ENCODE measurements at regions not wholly inside any gene's neighbourhood (a gene's known extent, or its start where the extent isn't known, plus 50 kb on each side); places are given as distances from the start of the nearest gene placed in this dataset.

DNA sequence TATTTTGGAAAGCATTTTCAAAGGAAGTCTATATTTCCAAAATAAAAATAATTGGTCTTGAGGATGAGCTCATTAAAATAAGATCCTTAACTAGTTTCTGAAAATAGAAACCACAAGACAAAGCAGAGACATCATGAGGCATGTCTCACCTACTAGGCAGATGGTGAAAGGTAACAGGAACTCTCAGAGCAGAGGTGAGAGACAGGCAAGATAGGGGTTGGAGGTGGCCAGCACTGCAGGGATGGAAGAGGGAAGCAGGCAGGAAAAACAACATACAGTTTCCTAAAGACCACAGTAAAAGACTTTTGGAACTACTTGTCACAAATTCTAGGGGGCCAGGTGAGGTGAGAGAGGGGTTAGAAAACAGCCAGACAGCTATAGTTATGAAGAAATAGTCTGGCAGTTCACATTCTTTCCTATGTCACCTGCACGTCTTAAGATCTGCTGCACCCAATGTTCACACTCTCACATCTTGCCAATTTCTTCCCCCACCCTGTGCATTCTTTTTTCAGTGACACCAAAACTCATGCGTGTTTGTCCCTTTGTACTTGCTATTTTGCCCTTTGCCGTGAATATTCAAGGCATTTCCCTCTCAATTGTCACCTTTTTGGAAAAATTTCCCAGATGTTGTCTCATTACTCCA lies 341.7 kb upstream of the KITLG start:
- no peak overlapping the region for H3K27ac ChIP-seq
- H3K4me3 ChIP-seq = no peak overlapping the region
- no peak for DNase-seq
- intact Hi-C loops (cut with DNase I) = no loop called here
- H3K4me1 ChIP-seq = peaks cover 0 to 5% (median 0%) of the 10 kb centered on the region in 12 donors
- 43 to 58% (median 50%) methylated on average over 3 of the region's 3 CpGs for WGBS, 4 donors
- H3K9me3 ChIP-seq = no peaks in the 10 kb centered on the region
- ATAC-seq = no peak
- TF ChIP-seq POLR2A (IDR thresholded peaks at IDR 0.05) = no peak
- TF ChIP-seq, protein P1, sequence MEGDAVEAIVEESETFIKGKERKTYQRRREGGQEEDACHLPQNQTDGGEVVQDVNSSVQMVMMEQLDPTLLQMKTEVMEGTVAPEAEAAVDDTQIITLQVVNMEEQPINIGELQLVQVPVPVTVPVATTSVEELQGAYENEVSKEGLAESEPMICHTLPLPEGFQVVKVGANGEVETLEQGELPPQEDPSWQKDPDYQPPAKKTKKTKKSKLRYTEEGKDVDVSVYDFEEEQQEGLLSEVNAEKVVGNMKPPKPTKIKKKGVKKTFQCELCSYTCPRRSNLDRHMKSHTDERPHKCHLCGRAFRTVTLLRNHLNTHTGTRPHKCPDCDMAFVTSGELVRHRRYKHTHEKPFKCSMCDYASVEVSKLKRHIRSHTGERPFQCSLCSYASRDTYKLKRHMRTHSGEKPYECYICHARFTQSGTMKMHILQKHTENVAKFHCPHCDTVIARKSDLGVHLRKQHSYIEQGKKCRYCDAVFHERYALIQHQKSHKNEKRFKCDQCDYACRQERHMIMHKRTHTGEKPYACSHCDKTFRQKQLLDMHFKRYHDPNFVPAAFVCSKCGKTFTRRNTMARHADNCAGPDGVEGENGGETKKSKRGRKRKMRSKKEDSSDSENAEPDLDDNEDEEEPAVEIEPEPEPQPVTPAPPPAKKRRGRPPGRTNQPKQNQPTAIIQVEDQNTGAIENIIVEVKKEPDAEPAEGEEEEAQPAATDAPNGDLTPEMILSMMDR (IDR thresholded peaks at IDR 0.05) = no peak
- H3K36me3 ChIP-seq = no peaks in the 10 kb centered on the region
- no peaks in the 10 kb centered on the region for H3K27me3 ChIP-seq

DNA sequence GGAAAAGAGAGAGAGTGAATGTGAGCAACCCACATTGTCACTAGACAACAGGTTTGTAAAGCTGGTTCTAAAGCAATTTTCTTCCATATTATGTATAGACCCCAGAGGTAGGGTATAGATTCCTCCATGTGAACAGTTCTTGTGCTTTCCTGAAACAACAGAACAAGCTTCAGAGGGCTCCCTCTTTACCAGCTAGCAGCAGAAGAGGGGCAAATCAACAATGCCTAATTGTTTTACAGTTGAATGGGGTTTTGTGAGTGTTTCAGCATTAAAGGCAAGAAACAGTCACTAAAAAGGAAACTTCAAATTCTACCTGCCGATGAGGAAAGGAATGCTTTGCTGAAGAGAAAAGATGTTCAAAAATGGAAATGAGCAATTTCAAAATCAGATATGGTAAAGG lies 341.2 kb upstream of the KITLG start:
- 49 to 60% (median 56%) methylated on average over 1 of the region's 1 CpG for WGBS, 4 donors
- no peaks in the 10 kb centered on the region for H3K9me3 ChIP-seq
- H3K36me3 ChIP-seq = no peaks in the 10 kb centered on the region
- DNase-seq (no peak), ATAC-seq (no peak)
- no peak overlapping the region for H3K27ac ChIP-seq
- TF ChIP-seq, protein P1 (IDR thresholded peaks at IDR 0.05) = no peak
- no peak for TF ChIP-seq POLR2A (IDR thresholded peaks at IDR 0.05)
- no peaks in the 10 kb centered on the region for H3K27me3 ChIP-seq
- no peak overlapping the region for H3K4me3 ChIP-seq
- peaks cover 0 to 5% (median 0%) of the 10 kb centered on the region in 12 donors for H3K4me1 ChIP-seq
- intact Hi-C loops (cut with DNase I) = no loop called here

- no peak for TF ChIP-seq POLR2A (IDR thresholded peaks at IDR 0.05)
- TF ChIP-seq, protein P1 (IDR thresholded peaks at IDR 0.05) = peak in 1 of 12 donors; percentile 6
- Histone ChIP-seq H3K27me3 (no peaks in the 10 kb centered on the region), H3K27ac (no peak overlapping the region), H3K4me3 (no peak overlapping the region), H3K9me3 (peaks cover 0 to 18% (median 10%) of the 10 kb centered on the region in 12 donors), H3K4me1 (peaks cover 0 to 5% (median 0%) of the 10 kb centered on the region in 12 donors), H3K36me3 (no peaks in the 10 kb centered on the region)
- 62 to 72% (median 64%) methylated on average over 1 of the region's 1 CpG for WGBS, 4 donors
- intact Hi-C loops (cut with DNase I) = no loop called here
- DNase-seq = no peak
- no peak for ATAC-seq
These were observed 337.9 kb upstream of the KITLG start for GRCh38 chr12:88918161-88918560.

DNA sequence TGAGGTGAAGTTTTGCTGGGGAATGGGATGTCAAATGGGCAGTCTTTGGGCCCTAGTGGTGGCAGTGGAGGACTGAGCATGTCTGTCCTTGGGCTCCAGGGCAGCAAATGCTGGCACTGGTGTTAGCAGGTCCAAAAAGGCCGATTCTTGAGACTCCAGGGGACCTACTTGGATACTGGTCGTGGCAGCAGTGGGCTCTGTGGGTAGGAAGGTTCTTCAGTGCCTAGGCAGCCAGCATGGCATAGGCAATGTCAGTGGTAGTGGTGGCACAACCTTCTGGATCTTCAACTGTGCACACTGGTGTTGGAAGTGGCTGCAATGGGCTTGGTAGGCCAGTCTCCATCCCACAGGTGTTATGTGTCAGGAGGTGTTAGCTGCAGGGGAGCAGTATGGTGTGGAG lies 334.7 kb upstream of the KITLG start:
- no peak for ATAC-seq
- peak in 1 of 5 donors; percentile 19 for DNase-seq
- intact Hi-C loops (cut with DNase I) = no loop called here
- Histone ChIP-seq H3K4me3 (no peak overlapping the region), H3K36me3 (no peaks in the 10 kb centered on the region), H3K27me3 (no peaks in the 10 kb centered on the region), H3K9me3 (peaks cover 0 to 35% (median 18%) of the 10 kb centered on the region in 12 donors), H3K4me1 (peaks cover 0 to 7% (median 0%) of the 10 kb centered on the region in 12 donors), H3K27ac (no peak overlapping the region)
- no peak for TF ChIP-seq POLR2A (IDR thresholded peaks at IDR 0.05)
- TF ChIP-seq, protein P1 (IDR thresholded peaks at IDR 0.05) = no peak
- 61 to 76% (median 68%) methylated on average over 2 of the region's 2 CpGs for WGBS, 4 donors

All from heart left ventricle (tissue), 16 donors.